ENCODE measurements at regions not wholly inside any gene's neighbourhood (a gene's known extent, or its start where the extent isn't known, plus 50 kb on each side); places are given as distances from the start of the nearest gene placed in this dataset.
A peak's percentile ranks its signal among the peaks of the same experiment; 100 is the strongest.

- Histone ChIP-seq H3K4me1 (no peaks in the 10 kb centered on the region), H3K36me3 (replicated peaks in 1 of 2; ENCODE audit: insufficient read depth in 1 of 2, low read depth in 2 of 2) (no peaks in the 10 kb centered on the region), H3K27ac (no peak overlapping the region), H3K4me3 (no peak overlapping the region), H3K9me3 (no peaks in the 10 kb centered on the region), H3K27me3 (no peaks in the 10 kb centered on the region)
- intact Hi-C loops (cut with DNase I) = no loop called here
- ATAC-seq (no peak), DNase-seq (no peak)
- TF ChIP-seq CTCF (IDR thresholded peaks at IDR 0.05) (no peak), POLR2A (IDR thresholded peaks at IDR 0.05) (no peak)
- WGBS, 2 donors = 26 to 37% methylated on average over 6 of the region's 6 CpGs
These were observed 212.3 kb upstream of the GRIK3 start for GRCh38 chr1:37246631-37247030.

GRCh38 chr1:37250371-37250770 is 216.1 kb upstream of the GRIK3 start:
- no peak for ATAC-seq
- Histone ChIP-seq H3K36me3 (replicated peaks in 1 of 2; ENCODE audit: insufficient read depth in 1 of 2, low read depth in 2 of 2) (no peaks in the 10 kb centered on the region), H3K4me3 (no peak overlapping the region), H3K27me3 (no peaks in the 10 kb centered on the region), H3K27ac (no peak overlapping the region), H3K4me1 (no peaks in the 10 kb centered on the region), H3K9me3 (no peaks in the 10 kb centered on the region)
- TF ChIP-seq POLR2A (IDR thresholded peaks at IDR 0.05) (no peak), CTCF (IDR thresholded peaks at IDR 0.05) (no peak)
- WGBS, 2 donors = 35 to 43% methylated on average over 4 of the region's 4 CpGs
- DNase-seq = no peak
- intact Hi-C loops (cut with DNase I) = no loop called here

- H3K27me3 ChIP-seq = no peaks in the 10 kb centered on the region
- ATAC-seq = peak; percentile 48
These were observed 219.1 kb upstream of the ZC3H12A start for GRCh38 chr1:37255136-37255795.

GRCh38 chr1:37255868-37256267 is 218.5 kb upstream of the ZC3H12A start:
- TF ChIP-seq POLR2A (IDR thresholded peaks at IDR 0.05) (no peak), CTCF (IDR thresholded peaks at IDR 0.05) (no peak)
- ATAC-seq (no peak), DNase-seq (no peak)
- WGBS, 2 donors = 21 to 48% methylated on average over 2 to 5 of the region's 5 CpGs
- Histone ChIP-seq H3K36me3 (replicated peaks in 1 of 2; ENCODE audit: insufficient read depth in 1 of 2, low read depth in 2 of 2) (no peaks in the 10 kb centered on the region), H3K27ac (no peak overlapping the region), H3K27me3 (no peaks in the 10 kb centered on the region), H3K4me1 (no peaks in the 10 kb centered on the region), H3K4me3 (no peak overlapping the region), H3K9me3 (no peaks in the 10 kb centered on the region)
- intact Hi-C loops (cut with DNase I) = no loop called here

More at GRCh38 chr1:37255136-37255795, 219.1 kb upstream of the ZC3H12A start:
- Histone ChIP-seq H3K27ac (no peak overlapping the region), H3K4me3 (no peak overlapping the region), H3K36me3 (replicated peaks in 1 of 2; ENCODE audit: insufficient read depth in 1 of 2, low read depth in 2 of 2) (no peaks in the 10 kb centered on the region), H3K9me3 (no peaks in the 10 kb centered on the region), H3K4me1 (no peaks in the 10 kb centered on the region)
- intact Hi-C loops (cut with DNase I) = no loop called here
- peak; percentile 21 to 49 (median 37) for DNase-seq
- WGBS, 2 donors = 9 to 10% methylated on average over 21 to 24 of the region's 24 CpGs
- TF ChIP-seq POLR2A (IDR thresholded peaks at IDR 0.05) (no peak), CTCF (IDR thresholded peaks at IDR 0.05) (no peak)

- Histone ChIP-seq H3K27me3 (no peaks in the 10 kb centered on the region), H3K9me3 (no peaks in the 10 kb centered on the region), H3K27ac (no peak overlapping the region), H3K36me3 (replicated peaks in 1 of 2; ENCODE audit: insufficient read depth in 1 of 2, low read depth in 2 of 2) (no peaks in the 10 kb centered on the region), H3K4me3 (no peak overlapping the region), H3K4me1 (no peaks in the 10 kb centered on the region)
- TF ChIP-seq CTCF (IDR thresholded peaks at IDR 0.05) = no peak
- TF ChIP-seq POLR2A (IDR thresholded peaks at IDR 0.05) = no peak
- ATAC-seq (no peak), DNase-seq (no peak)
- intact Hi-C loops (cut with DNase I) = no loop called here
These were observed 216.7 kb upstream of the ZC3H12A start for GRCh38 chr1:37257646-37258045.

Data from body of pancreas (tissue), 4 donors.